ENCODE measurements at regions not wholly inside any gene's neighbourhood (a gene's known extent, or its start where the extent isn't known, plus 50 kb on each side); places are given as distances from the start of the nearest gene placed in this dataset.

GRCh38 chr10:84084342-84084741 is 55.0 kb upstream of the GHITM start:
- DNase-seq (ENCODE audit: extremely low read depth, insufficient read length): no peak
- no peaks in the 10 kb centered on the region for H3K27me3 ChIP-seq (replicated peaks; ENCODE audit: control insufficient read depth, insufficient read depth, low read length)
- TF ChIP-seq, protein P1, sequence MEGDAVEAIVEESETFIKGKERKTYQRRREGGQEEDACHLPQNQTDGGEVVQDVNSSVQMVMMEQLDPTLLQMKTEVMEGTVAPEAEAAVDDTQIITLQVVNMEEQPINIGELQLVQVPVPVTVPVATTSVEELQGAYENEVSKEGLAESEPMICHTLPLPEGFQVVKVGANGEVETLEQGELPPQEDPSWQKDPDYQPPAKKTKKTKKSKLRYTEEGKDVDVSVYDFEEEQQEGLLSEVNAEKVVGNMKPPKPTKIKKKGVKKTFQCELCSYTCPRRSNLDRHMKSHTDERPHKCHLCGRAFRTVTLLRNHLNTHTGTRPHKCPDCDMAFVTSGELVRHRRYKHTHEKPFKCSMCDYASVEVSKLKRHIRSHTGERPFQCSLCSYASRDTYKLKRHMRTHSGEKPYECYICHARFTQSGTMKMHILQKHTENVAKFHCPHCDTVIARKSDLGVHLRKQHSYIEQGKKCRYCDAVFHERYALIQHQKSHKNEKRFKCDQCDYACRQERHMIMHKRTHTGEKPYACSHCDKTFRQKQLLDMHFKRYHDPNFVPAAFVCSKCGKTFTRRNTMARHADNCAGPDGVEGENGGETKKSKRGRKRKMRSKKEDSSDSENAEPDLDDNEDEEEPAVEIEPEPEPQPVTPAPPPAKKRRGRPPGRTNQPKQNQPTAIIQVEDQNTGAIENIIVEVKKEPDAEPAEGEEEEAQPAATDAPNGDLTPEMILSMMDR (IDR thresholded peaks at IDR 0.05; ENCODE audit: insufficient read depth, low read length, poor library complexity, severe bottlenecking): no peak
- H3K4me3 ChIP-seq (replicated peaks; ENCODE audit: low read depth, low read length): no peak overlapping the region
- H3K36me3 ChIP-seq (ENCODE audit: control insufficient read depth, insufficient read depth, low read length): no peaks in the 10 kb centered on the region

DNA sequence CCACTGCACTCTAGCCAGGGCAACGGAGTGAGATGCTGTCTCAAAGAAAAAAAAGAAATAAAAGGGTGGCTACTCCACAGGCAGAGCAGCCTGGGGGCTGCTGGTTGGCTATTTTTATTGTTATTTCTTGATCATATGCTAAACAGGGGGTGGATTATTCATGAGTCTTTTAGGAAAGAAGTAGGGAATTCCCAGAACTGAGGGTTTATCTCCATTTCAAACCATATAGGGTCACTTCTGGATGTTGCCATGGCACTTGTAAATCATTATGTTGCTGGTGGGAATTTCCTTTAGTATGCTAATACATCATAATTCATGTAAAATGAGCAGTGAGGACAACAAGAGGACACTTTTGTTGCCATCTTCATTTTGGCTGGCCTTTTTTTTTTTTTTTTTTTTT is 52.1 kb upstream of the GHITM start:
- no peak for DNase-seq (ENCODE audit: extremely low read depth, insufficient read length)
- TF ChIP-seq, protein P1 (IDR thresholded peaks at IDR 0.05; ENCODE audit: insufficient read depth, low read length, poor library complexity, severe bottlenecking): no peak
- H3K27me3 ChIP-seq (replicated peaks; ENCODE audit: control insufficient read depth, insufficient read depth, low read length): no peaks in the 10 kb centered on the region
- no peaks in the 10 kb centered on the region for H3K36me3 ChIP-seq (ENCODE audit: control insufficient read depth, insufficient read depth, low read length)
- H3K4me3 ChIP-seq (replicated peaks; ENCODE audit: low read depth, low read length): no peak overlapping the region

- Histone ChIP-seq H3K27me3 (replicated peaks; ENCODE audit: control insufficient read depth, insufficient read depth, low read length) (no peaks in the 10 kb centered on the region), H3K36me3 (ENCODE audit: control insufficient read depth, insufficient read depth, low read length) (no peaks in the 10 kb centered on the region), H3K4me3 (replicated peaks; ENCODE audit: low read depth, low read length) (no peak overlapping the region)
- DNase-seq (ENCODE audit: extremely low read depth, insufficient read length): no peak
- TF ChIP-seq, protein P1 (IDR thresholded peaks at IDR 0.05; ENCODE audit: insufficient read depth, low read length, poor library complexity, severe bottlenecking): no peak
Observed at GRCh38 chr10:84088626-84089025, 50.7 kb upstream of the GHITM start.

GRCh38 chr10:84089162-84089561 is 50.1 kb upstream of the GHITM start:
- no peak overlapping the region for H3K4me3 ChIP-seq (replicated peaks; ENCODE audit: low read depth, low read length)
- TF ChIP-seq, protein P1 (IDR thresholded peaks at IDR 0.05; ENCODE audit: insufficient read depth, low read length, poor library complexity, severe bottlenecking): no peak
- DNase-seq (ENCODE audit: extremely low read depth, insufficient read length): no peak
- no peaks in the 10 kb centered on the region for H3K36me3 ChIP-seq (ENCODE audit: control insufficient read depth, insufficient read depth, low read length)
- H3K27me3 ChIP-seq (replicated peaks; ENCODE audit: control insufficient read depth, insufficient read depth, low read length): no peaks in the 10 kb centered on the region

Measured in GM06990 (cell line).